ENCODE measurements at regions not wholly inside any gene's neighbourhood (a gene's known extent, or its start where the extent isn't known, plus 50 kb on each side); places are given as distances from the start of the nearest gene placed in this dataset.
"Not testable (repeated sequence)": the region's sequence is repeated elsewhere in the genome, so short reads cannot be mapped to it uniquely, and the experiment has no call there.

GRCh38 chr2:228767196-228767595, 503.9 kb downstream of the PID1 start:
- no peak for DNase-seq (ENCODE audit: extremely low spot score in 2 of 2)
- Histone ChIP-seq H3K36me3 (no peaks in the 10 kb centered on the region), H3K27ac (no peak overlapping the region), H3K9me3 (no peaks in the 10 kb centered on the region), H3K27me3 (no peaks in the 10 kb centered on the region), H3K4me3 (no peak overlapping the region), H3K4me1 (peaks cover 16% of the 10 kb centered on the region)
- TF ChIP-seq CTCF (IDR thresholded peaks at IDR 0.05) (no peak), POLR2A (IDR thresholded peaks at IDR 0.05) (no peak), POLR2AphosphoS5 (IDR thresholded peaks at IDR 0.05; ENCODE audit: insufficient read depth in 1 of 2, low read depth in 1 of 2) (no peak)
- intact Hi-C loops (cut with DNase I) = loop anchor here (5.0 kb wide), 1 partner anchor 1780 kb away; no protein-coding TSS in a partner anchor

- Histone ChIP-seq H3K4me3 (no peak overlapping the region), H3K4me1 (peaks cover 4% of the 10 kb centered on the region), H3K27ac (no peak overlapping the region), H3K36me3 (no peaks in the 10 kb centered on the region), H3K27me3 (no peaks in the 10 kb centered on the region), H3K9me3 (no peaks in the 10 kb centered on the region)
- TF ChIP-seq POLR2A (IDR thresholded peaks at IDR 0.05) = no peak
- no peak for TF ChIP-seq CTCF (IDR thresholded peaks at IDR 0.05)
- no peak for TF ChIP-seq POLR2AphosphoS5 (IDR thresholded peaks at IDR 0.05; ENCODE audit: insufficient read depth in 1 of 2, low read depth in 1 of 2)
- intact Hi-C loops (cut with DNase I) = no loop called here
- DNase-seq (ENCODE audit: extremely low spot score in 2 of 2) = no peak
These were observed 507.6 kb downstream of the PID1 start for GRCh38 chr2:228763379-228763981.

DNA sequence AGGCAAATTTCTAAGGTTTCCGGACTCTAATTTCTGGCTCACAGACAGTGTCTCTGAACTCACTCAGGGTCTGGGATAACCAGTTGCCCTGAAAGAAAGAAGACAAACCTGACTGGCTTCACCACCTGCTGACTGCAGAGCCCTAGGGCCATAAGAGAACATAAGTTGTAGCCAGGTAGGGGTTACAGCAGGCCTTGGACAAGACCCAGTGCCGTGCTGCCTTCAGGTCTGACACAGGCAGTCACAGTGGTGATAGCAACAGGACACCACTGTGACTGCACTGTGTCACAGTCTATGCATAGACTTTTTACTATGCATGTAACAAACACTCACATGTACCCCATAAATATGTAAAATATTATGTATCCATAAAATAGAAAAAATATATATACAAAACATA, 508.5 kb downstream of the PID1 start:
- H3K36me3 ChIP-seq = no peaks in the 10 kb centered on the region
- TF ChIP-seq POLR2AphosphoS5 (IDR thresholded peaks at IDR 0.05; ENCODE audit: insufficient read depth in 1 of 2, low read depth in 1 of 2) (no peak), POLR2A (IDR thresholded peaks at IDR 0.05) (no peak), CTCF (IDR thresholded peaks at IDR 0.05) (no peak)
- no peaks in the 10 kb centered on the region for H3K27me3 ChIP-seq
- no peak overlapping the region for H3K4me3 ChIP-seq
- intact Hi-C loops (cut with DNase I) = no loop called here
- H3K4me1 ChIP-seq = no peaks in the 10 kb centered on the region
- no peak for DNase-seq (ENCODE audit: extremely low spot score in 2 of 2)
- no peak overlapping the region for H3K27ac ChIP-seq
- no peaks in the 10 kb centered on the region for H3K9me3 ChIP-seq

- H3K27ac ChIP-seq; H3K4me1 ChIP-seq; H3K4me3 ChIP-seq; H3K9me3 ChIP-seq; H3K36me3 ChIP-seq; DNase-seq (ENCODE audit: extremely low spot score in 2 of 2); H3K27me3 ChIP-seq; intact Hi-C loops (cut with DNase I): not testable (repeated sequence)
These were observed 515.4 kb downstream of the PID1 start for GRCh38 chr2:228755661-228756060.

GRCh38 chr2:228747483-228747882, 523.6 kb downstream of the PID1 start:
- TF ChIP-seq CTCF (IDR thresholded peaks at IDR 0.05) (no peak), POLR2AphosphoS5 (IDR thresholded peaks at IDR 0.05; ENCODE audit: insufficient read depth in 1 of 2, low read depth in 1 of 2) (no peak), POLR2A (IDR thresholded peaks at IDR 0.05) (no peak)
- Histone ChIP-seq H3K36me3 (no peaks in the 10 kb centered on the region), H3K27me3 (no peaks in the 10 kb centered on the region), H3K4me3 (no peak overlapping the region), H3K4me1 (no peaks in the 10 kb centered on the region), H3K27ac (no peak overlapping the region), H3K9me3 (no peaks in the 10 kb centered on the region)
- intact Hi-C loops (cut with DNase I) = no loop called here
- no peak for DNase-seq (ENCODE audit: extremely low spot score in 2 of 2)

Measured in vagina (tissue), 2 donors.